Keratinocyte (primary cell): ENCODE measurements at regions not wholly inside any gene's neighbourhood (a gene's known extent, or its start where the extent isn't known, plus 50 kb on each side); places are given as distances from the start of the nearest gene placed in this dataset.
A peak's percentile ranks its signal among the peaks of the same experiment; 100 is the strongest.

Source experiments
- DNase-seq: peaks from one replicate; pipeline ENCODE4 v3.0.0-alpha.2; 2011; ENCODE audit warnings: low read depth, missing footprints, low spot score
- FAIRE-seq: peaks from 2 replicates; lab custom pipeline; 2011; peaks lifted over from hg19 to GRCh38; lab: Jason Lieb, UNC
- H2AFZ ChIP-seq: 2 replicates; pipeline ENCODE4 v1.6.0; 2012; ENCODE audit warnings: low read length, control low read depth, inconsistent platforms; ENCODE audit not compliant: control insufficient read depth
- H3K27ac ChIP-seq: 2 replicates; pipeline ENCODE4 v1.5.1; 2011; ENCODE audit warnings: low read length; ENCODE audit not compliant: control insufficient read depth, insufficient read depth
- H3K27me3 ChIP-seq: 3 replicates; pipeline ENCODE4 v1.6.0; 2011; ENCODE audit warnings: low read length; ENCODE audit not compliant: control insufficient read depth, insufficient read depth; ENCODE audit errors: extremely low read depth
- H3K36me3 ChIP-seq, 2 experiments: 2 replicates in 1 of 2; 3 replicates in 1 of 2; pipeline ENCODE4 v1.5.1; 2011; ENCODE audit warnings: low read length in 2 of 2, mild to moderate bottlenecking in 1 of 2; ENCODE audit not compliant: control insufficient read depth in 2 of 2, insufficient read depth in 2 of 2; ENCODE audit errors: extremely low read depth in 1 of 2
- H3K4me1 ChIP-seq: 3 replicates; pipeline ENCODE4 v1.5.1; 2011; ENCODE audit warnings: low read length; ENCODE audit not compliant: control insufficient read depth, insufficient read depth; ENCODE audit errors: extremely low read depth
- H3K4me2 ChIP-seq: 3 replicates; pipeline ENCODE4 v1.6.0; 2011; ENCODE audit warnings: low read depth, low read length; ENCODE audit not compliant: control insufficient read depth, insufficient read depth; ENCODE audit errors: extremely low read depth
- H3K4me3 ChIP-seq, 3 experiments: fragments of 200-600 bp in 1 of 3; sonication (generic) in 1 of 3; 2 replicates in 2 of 3; 3 replicates in 1 of 3; pipeline ENCODE4 v1.5.1; 2011 to 2016; ENCODE audit warnings: low read length in 3 of 3, mild to moderate bottlenecking in 3 of 3, control low read depth in 2 of 3, inconsistent platforms in 1 of 3, low read depth in 1 of 3, mixed read lengths in 1 of 3, mixed run types in 1 of 3, moderate library complexity in 1 of 3; ENCODE audit not compliant: control insufficient read depth in 2 of 3, insufficient read depth in 2 of 3; ENCODE audit errors: extremely low read depth in 1 of 3
- H3K79me2 ChIP-seq: 2 replicates; pipeline ENCODE4 v1.6.0; 2012; ENCODE audit warnings: low read length; ENCODE audit not compliant: control insufficient read depth, insufficient read depth
- H3K9ac ChIP-seq: 3 replicates; pipeline ENCODE4 v1.6.0; 2011; ENCODE audit warnings: low read length; ENCODE audit not compliant: control insufficient read depth, insufficient read depth; ENCODE audit errors: extremely low read depth
- H3K9me1 ChIP-seq: 3 replicates; pipeline ENCODE4 v1.6.0; 2011; ENCODE audit warnings: low read length; ENCODE audit not compliant: control insufficient read depth, insufficient read depth; ENCODE audit errors: extremely low read depth
- H3K9me3 ChIP-seq: 2 replicates; pipeline ENCODE4 v1.5.1; 2012; ENCODE audit warnings: low read depth, low read length; ENCODE audit not compliant: control insufficient read depth
- H4K20me1 ChIP-seq: 3 replicates; pipeline ENCODE4 v1.6.0; 2011; ENCODE audit warnings: low read length; ENCODE audit not compliant: control insufficient read depth, insufficient read depth; ENCODE audit errors: extremely low read depth
- CTCF ChIP-seq, 3 experiments: IDR thresholded peaks in 1 of 3; conservative IDR thresholded peaks in 1 of 3; optimal IDR thresholded peaks in 1 of 3; 2 replicates in 2 of 3; 3 replicates in 1 of 3; pipeline versions ENCODE3 to v1.5.1; 2011; ENCODE audit warnings: low read length in 3 of 3, mild to moderate bottlenecking in 3 of 3, moderate library complexity in 2 of 3, control low read depth in 1 of 3, inconsistent platforms in 1 of 3; ENCODE audit not compliant: insufficient read depth in 2 of 3; ENCODE audit errors: extremely low read depth in 1 of 3
- EZH2 ChIP-seq: IDR thresholded peaks from one replicate; pipeline ENCODE4 v1.6.1; 2012; ENCODE audit warnings: inconsistent platforms, mild to moderate bottlenecking, low read length, moderate library complexity
- dilution Hi-C: fragments of 300-500 bp; cut with MboI; formaldehyde crosslinking; loops from one replicate; pipeline ENCODE4 v1.7.0; 2020; ENCODE audit warnings: low sequenced_read_pairs; ENCODE audit not compliant: extremely low pct_ligation_motif_present

GRCh38 chr6:2523061-2523460 lies 227.7 kb downstream of the MYLK4 start:
- Histone ChIP-seq H3K79me2 (no peaks in the 10 kb centered on the region), H3K9me3 (peaks cover 15% of the 10 kb centered on the region), H3K27me3 (no peaks in the 10 kb centered on the region), H3K4me3 (peak overlapping the region in 2 of 3 experiments; percentile 47 to 51), H3K9me1 (no peaks in the 10 kb centered on the region), H3K4me2 (peak overlapping the region; percentile 92), H3K4me1 (peaks cover 20% of the 10 kb centered on the region), H2AFZ (peak overlapping the region; percentile 4), H3K27ac (peak overlapping the region; percentile 97), H4K20me1 (no peaks in the 10 kb centered on the region), H3K9ac (peak overlapping the region; percentile 76), H3K36me3 (no peaks in the 10 kb centered on the region)
- FAIRE-seq (peak; percentile 92), DNase-seq (peak; percentile 83)
- dilution Hi-C loops = no loop called here
- no peak for TF ChIP-seq EZH2
- no peak for TF ChIP-seq CTCF (optimal IDR thresholded peaks at IDR 0.05 in 1 of 3, IDR thresholded peaks at IDR 0.05 in 1 of 3, conservative IDR thresholded peaks at IDR 0.05 in 1 of 3; ENCODE audit: extremely low read depth in 1 of 3, insufficient read depth in 2 of 3, low read length in 3 of 3)

- peak; percentile 92 for FAIRE-seq
- Histone ChIP-seq H3K9ac (peak overlapping the region; percentile 76), H3K4me3 (peak overlapping the region in 2 of 3 experiments; percentile 47 to 52), H3K4me2 (peak overlapping the region; percentile 92), H3K36me3 (no peaks in the 10 kb centered on the region), H3K9me3 (peaks cover 15% of the 10 kb centered on the region), H3K27ac (peak overlapping the region; percentile 97), H4K20me1 (no peaks in the 10 kb centered on the region), H2AFZ (peak overlapping the region; percentile 47), H3K4me1 (peaks cover 20% of the 10 kb centered on the region), H3K27me3 (no peaks in the 10 kb centered on the region), H3K79me2 (no peaks in the 10 kb centered on the region), H3K9me1 (no peaks in the 10 kb centered on the region)
- TF ChIP-seq EZH2 (no peak), CTCF (optimal IDR thresholded peaks at IDR 0.05 in 1 of 3, IDR thresholded peaks at IDR 0.05 in 1 of 3, conservative IDR thresholded peaks at IDR 0.05 in 1 of 3; ENCODE audit: extremely low read depth in 1 of 3, insufficient read depth in 2 of 3, low read length in 3 of 3) (no peak)
- peak; percentile 53 for DNase-seq
- dilution Hi-C loops = no loop called here
Observed at GRCh38 chr6:2522521-2522920, 228.2 kb downstream of the MYLK4 start.
